Panc1 (cell line): ENCODE measurements at regions not wholly inside any gene's neighbourhood (a gene's known extent, or its start where the extent isn't known, plus 50 kb on each side); places are given as distances from the start of the nearest gene placed in this dataset.
"Not testable (repeated sequence)": the region's sequence is repeated elsewhere in the genome, so short reads cannot be mapped to it uniquely, and the experiment has no call there.

Experiments
- ATAC-seq: fragments of 200-7000 bp; cut with Tn5 transposase; 2 replicates; pipeline ENCODE4 v1.9.1; 2020; ENCODE audit warnings: mild to moderate bottlenecking, moderate library complexity
- BruUV-seq: library from RNA; stranded (reverse); fragments of 400-500 nt; replicated peaks from 2 replicates; lab custom pipeline; 2021; lab: Mats Ljungman, UMichigan
- CTCF ChIA-PET: fragments of 300-600 bp; sonication (Branson Sonifier 250); formaldehyde crosslinking; loops from one replicate; lab custom pipeline; 2022; ENCODE audit warnings: antibody characterized with exemption; lab: Charles Lee
- POLR2A ChIA-PET: fragments of 300-600 bp; sonication (Branson Sonifier 250); formaldehyde crosslinking; loops from one replicate; lab custom pipeline; 2022; ENCODE audit warnings: antibody characterized with exemption; lab: Charles Lee
- DNase-seq: peaks from one replicate; pipeline ENCODE4 v3.0.0-alpha.2; 2010; ENCODE audit warnings: low read depth, low spot score
- H3K27ac ChIP-seq: 2 replicates; pipeline ENCODE4 v1.5.1; 2011; ENCODE audit warnings: mild to moderate bottlenecking, low read length, inconsistent platforms
- H3K27me3 ChIP-seq: fragments of 200-500 bp; sonication (Bioruptor generic); 2 replicates; pipeline ENCODE4 v1.6.0; 2014; ENCODE audit warnings: low read length, inconsistent platforms; ENCODE audit not compliant: control insufficient read depth, insufficient read depth
- H3K36me3 ChIP-seq: fragments of 200-500 bp; sonication (Bioruptor generic); 2 replicates; pipeline ENCODE4 v1.5.1; 2014; ENCODE audit warnings: inconsistent platforms, mild to moderate bottlenecking, low read length, moderate library complexity; ENCODE audit not compliant: control insufficient read depth, insufficient read depth
- H3K4me1 ChIP-seq: 2 replicates; pipeline ENCODE4 v1.5.1; 2011; ENCODE audit warnings: inconsistent platforms, mild to moderate bottlenecking, low read length, moderate library complexity; ENCODE audit not compliant: control insufficient read depth, insufficient read depth
- H3K4me3 ChIP-seq, 2 experiments: 2 replicates each; pipeline ENCODE4 v1.5.1; 2011 to 2012; ENCODE audit warnings: low read depth in 2 of 2, low read length in 2 of 2, mild to moderate bottlenecking in 2 of 2, inconsistent platforms in 1 of 2, moderate library complexity in 1 of 2
- H3K9me3 ChIP-seq: fragments of 200-500 bp; sonication (Bioruptor generic); 2 replicates; pipeline ENCODE4 v1.5.1; 2014; ENCODE audit warnings: low read depth, mild to moderate bottlenecking, inconsistent platforms, low read length, moderate library complexity; ENCODE audit not compliant: control insufficient read depth, insufficient read depth
- CTCF ChIP-seq: fragments of 450-650 bp; IDR thresholded peaks from 2 replicates; pipeline ENCODE4 v1.5.1; 2017; ENCODE audit warnings: mild to moderate bottlenecking
- POLR2AphosphoS5 ChIP-seq: IDR thresholded peaks from 2 replicates; pipeline ENCODE4 v1.6.1; 2012; ENCODE audit warnings: mild to moderate bottlenecking, low read depth, low read length, moderate library complexity
- REST ChIP-seq, 2 experiments: IDR thresholded peaks; 2 replicates each; pipeline ENCODE4 v1.6.1; 2011 to 2012; ENCODE audit warnings: low read depth in 2 of 2, control low read depth in 1 of 2, low read length in 1 of 2, mild to moderate bottlenecking in 1 of 2, moderate library complexity in 1 of 2; ENCODE audit not compliant: insufficient read depth in 1 of 2
- SIN3A ChIP-seq: IDR thresholded peaks from 2 replicates; pipeline ENCODE4 v1.6.1; 2012; ENCODE audit warnings: low read depth, mild to moderate bottlenecking, low read length, moderate library complexity, borderline replicate concordance; ENCODE audit not compliant: insufficient read depth
- TCF7L2 ChIP-seq: IDR thresholded peaks from 2 replicates; pipeline ENCODE4 v1.6.1; 2011; ENCODE audit warnings: mild to moderate bottlenecking, low read depth, low read length, inconsistent platforms
- in situ Hi-C: cut with HindIII; loops from 2 replicates; pipeline ENCODE4 v1.10.0; 2016; ENCODE audit warnings: low sequenced_read_pairs, low pct_unique_long_range_greater_than_20kb
- intact Hi-C: fragments of 100-400 bp; cut with micrococcal nuclease; formaldehyde crosslinking; loops from one replicate; pipeline ENCODE4 v1.10.0; 2022; ENCODE audit not compliant: unreplicated experiment

GRCh38 chr10:29810231-29810630 is 175.5 kb upstream of the SVIL start:
- CTCF ChIA-PET, ATAC-seq, DNase-seq, BruUV-seq, H3K4me3 ChIP-seq, H3K9me3 ChIP-seq, in situ Hi-C loops, H3K36me3 ChIP-seq, H3K27me3 ChIP-seq, intact Hi-C loops, POLR2A ChIA-PET: not testable (repeated sequence)
- Histone ChIP-seq H3K4me1 (peaks cover 14% of the 10 kb centered on the region; the same call in 1 of the 2 replicates), H3K27ac (0 out of 2 replicates have a peak overlapping the region, but pooled peaks have one; percentile 60)

GRCh38 chr10:29809383-29809782 is 174.6 kb upstream of the SVIL start:
- ChIA-PET POLR2A (no interaction called here), CTCF (no interaction called here)
- no TSS peak for BruUV-seq
- no peaks in the 10 kb centered on the region for H3K27me3 ChIP-seq
- intact Hi-C loops (no loop called here), in situ Hi-C loops (no loop called here)
- H3K36me3 ChIP-seq = no peaks in the 10 kb centered on the region
- ATAC-seq = no peak
- no peak overlapping the region for H3K27ac ChIP-seq
- no peaks in the 10 kb centered on the region for H3K9me3 ChIP-seq
- no peak for DNase-seq
- peaks cover 17% of the 10 kb centered on the region; the same call in 1 of the 2 replicates for H3K4me1 ChIP-seq
- no peak overlapping the region for H3K4me3 ChIP-seq
- TF ChIP-seq SIN3A (no peak), TCF7L2 (no peak), POLR2AphosphoS5 (no peak), REST (IDR thresholded peaks at IDR 0.05; ENCODE audit: insufficient read depth in 1 of 2, low read depth in 2 of 2, low read length in 1 of 2) (no peak), CTCF (no peak)

- POLR2A ChIA-PET = interaction anchor here (0.7 kb wide), 1 partner anchor 36 kb away, joined by 3 read pairs; no protein-coding TSS in a partner anchor
- Histone ChIP-seq H3K9me3 (no peaks in the 10 kb centered on the region), H3K36me3 (no peaks in the 10 kb centered on the region), H3K4me1 (peaks cover 30% of the 10 kb centered on the region), H3K27ac (peak overlapping the region; percentile 90; the same call in 1 of the 2 replicates), H3K27me3 (no peaks in the 10 kb centered on the region), H3K4me3 (no peak overlapping the region)
- BruUV-seq = no TSS peak
- in situ Hi-C loops (no loop called here), intact Hi-C loops (no loop called here)
- CTCF ChIA-PET = no interaction called here
- ATAC-seq (no peak), DNase-seq (peak; percentile 52)
- no peak for TF ChIP-seq TCF7L2
- no peak for TF ChIP-seq POLR2AphosphoS5
- TF ChIP-seq CTCF = no peak
- no peak for TF ChIP-seq REST (IDR thresholded peaks at IDR 0.05; ENCODE audit: insufficient read depth in 1 of 2, low read depth in 2 of 2, low read length in 1 of 2)
- TF ChIP-seq SIN3A = no peak
These were observed 172.5 kb upstream of the SVIL start for GRCh38 chr10:29807163-29807806.
